ENCODE measurements at regions not wholly inside any gene's neighbourhood (a gene's known extent, or its start where the extent isn't known, plus 50 kb on each side); places are given as distances from the start of the nearest gene placed in this dataset.
"Not testable (repeated sequence)": the region's sequence is repeated elsewhere in the genome, so short reads cannot be mapped to it uniquely, and the experiment has no call there.

DNA sequence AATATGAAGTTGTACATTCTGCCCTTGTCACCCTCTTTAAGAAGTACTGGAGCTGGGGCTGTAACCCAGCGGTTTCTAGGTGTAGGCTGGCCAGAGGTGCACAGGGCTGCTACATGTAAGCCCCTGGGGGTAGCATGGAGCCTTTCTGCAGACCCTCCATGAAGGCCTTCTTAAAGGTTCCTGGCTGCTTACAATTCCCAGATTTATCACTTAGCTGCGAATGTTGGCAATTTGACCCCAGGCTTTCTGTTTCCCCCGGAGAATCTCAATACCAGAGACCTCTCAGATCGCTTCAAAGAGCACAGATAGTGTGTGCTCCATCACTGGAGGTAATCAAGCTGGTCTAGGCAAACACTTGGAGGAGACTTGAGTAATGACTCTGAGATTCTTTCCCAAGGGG is 309.4 kb downstream of the CBLN1 start:
- no peak for DNase-seq

GRCh38 chr16:48971571-48972077 is 310.0 kb downstream of the CBLN1 start:
- DNase-seq = no peak

GRCh38 chr16:48970216-48970615 is 311.4 kb downstream of the CBLN1 start:
- DNase-seq = no peak

DNA sequence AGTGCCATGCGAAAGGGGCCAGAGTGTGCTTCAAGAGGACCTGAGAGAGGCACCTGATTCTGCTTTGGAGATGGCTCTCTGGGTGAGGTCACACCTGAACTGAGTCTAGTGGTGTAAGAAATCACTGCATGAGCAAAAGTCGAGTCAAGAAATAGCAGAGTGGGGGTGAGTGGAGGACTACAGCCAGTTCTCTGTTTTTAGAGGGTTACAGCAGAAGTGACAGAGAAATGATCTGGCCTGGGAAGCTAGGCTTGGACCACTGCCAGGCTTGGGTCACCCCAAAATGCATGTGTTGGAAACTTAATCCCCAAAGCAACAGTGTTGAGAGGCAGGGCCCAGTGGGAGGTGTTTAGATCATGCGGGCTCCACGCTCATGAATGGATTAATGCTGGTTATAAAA is 312.0 kb downstream of the CBLN1 start:
- DNase-seq = no peak

- no peak for DNase-seq
These were observed 316.3 kb downstream of the CBLN1 start for GRCh38 chr16:48965386-48965785.

DNA sequence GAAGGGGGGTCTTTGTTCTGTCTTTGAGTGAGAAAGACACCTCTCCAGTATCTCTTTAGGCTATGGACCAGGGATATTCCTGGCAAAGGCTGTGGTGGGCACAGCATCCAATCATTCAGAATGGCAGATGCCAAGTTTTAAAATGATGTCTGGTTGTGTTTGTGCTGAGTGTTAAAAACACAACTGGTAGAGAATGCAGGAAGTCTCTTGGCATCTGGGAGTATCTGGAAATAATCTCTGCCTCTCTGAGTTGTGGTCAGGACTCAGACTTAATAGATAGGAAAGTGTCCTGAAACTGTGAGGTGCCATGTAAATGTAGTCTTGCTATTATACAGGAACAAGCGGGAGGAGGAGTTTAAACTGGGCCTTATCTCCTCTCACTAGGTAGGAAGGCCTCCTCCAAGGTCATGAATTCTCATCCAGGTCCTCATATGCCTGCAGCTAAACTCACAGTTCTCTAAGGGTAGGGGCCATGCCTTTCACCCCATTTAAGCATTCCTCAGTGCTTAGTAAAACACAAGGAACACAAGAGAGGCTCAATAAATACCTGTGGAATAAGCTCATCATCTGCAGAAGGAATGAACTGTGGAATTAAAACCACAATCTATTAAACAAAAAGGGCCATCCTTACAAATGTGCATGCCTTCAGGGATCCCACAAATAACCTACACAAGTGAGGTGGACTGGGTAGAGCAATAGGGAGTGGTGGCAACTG is 317.6 kb downstream of the CBLN1 start:
- no peak for DNase-seq

GRCh38 chr16:48963306-48963705 is 318.3 kb downstream of the CBLN1 start:
- no peak for DNase-seq

- DNase-seq = no peak
These were observed 320.1 kb downstream of the CBLN1 start for GRCh38 chr16:48961546-48961945.

- no peak for DNase-seq
These were observed 320.8 kb downstream of the CBLN1 start for GRCh38 chr16:48960830-48961229.

- no peak for DNase-seq
These were observed 321.9 kb downstream of the CBLN1 start for GRCh38 chr16:48959747-48960146.

- no peak for DNase-seq
These were observed 322.4 kb downstream of the CBLN1 start for GRCh38 chr16:48959204-48959603.

DNA sequence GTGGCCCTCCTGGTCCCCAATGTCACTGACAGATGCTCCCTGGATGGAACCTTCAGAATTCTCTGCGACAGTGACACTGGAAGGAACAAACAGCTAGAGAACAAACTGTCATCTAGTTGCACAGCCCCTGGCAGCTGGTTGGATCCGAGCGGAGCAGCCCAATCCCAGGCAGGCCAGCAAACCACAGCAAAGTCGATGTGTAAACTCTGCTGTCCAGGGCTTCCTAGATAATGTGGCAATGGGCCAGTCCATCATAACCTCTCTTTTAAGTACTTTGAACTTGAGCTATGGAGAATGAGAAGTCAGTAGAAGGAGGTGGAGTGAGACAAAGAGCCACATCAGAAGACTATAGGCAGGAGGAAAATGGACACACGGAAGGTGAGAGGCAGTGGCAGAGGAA is 323.0 kb downstream of the CBLN1 start:
- no peak for DNase-seq

- no peak for DNase-seq
These were observed 325.0 kb downstream of the CBLN1 start for GRCh38 chr16:48956620-48957019.

DNA sequence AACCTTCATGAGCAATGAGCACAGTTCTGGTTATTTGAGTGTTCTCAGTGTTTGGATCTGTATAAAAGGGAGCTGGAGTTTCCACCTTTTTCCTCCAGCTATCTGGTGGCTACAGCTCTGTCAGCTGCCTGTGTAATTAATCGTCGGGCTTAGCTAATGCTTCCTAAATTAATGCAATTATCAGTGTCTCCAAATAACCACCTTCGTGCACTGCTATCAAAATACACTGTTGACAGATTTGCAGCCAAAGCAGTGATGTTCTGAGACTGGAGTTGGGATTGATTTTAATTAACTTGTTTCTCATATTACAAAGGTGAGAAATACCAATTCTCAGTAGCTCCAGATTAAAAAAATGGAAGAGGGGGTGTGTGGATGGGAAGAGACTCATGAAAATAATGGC is 325.8 kb downstream of the CBLN1 start:
- no peak for DNase-seq

DNA sequence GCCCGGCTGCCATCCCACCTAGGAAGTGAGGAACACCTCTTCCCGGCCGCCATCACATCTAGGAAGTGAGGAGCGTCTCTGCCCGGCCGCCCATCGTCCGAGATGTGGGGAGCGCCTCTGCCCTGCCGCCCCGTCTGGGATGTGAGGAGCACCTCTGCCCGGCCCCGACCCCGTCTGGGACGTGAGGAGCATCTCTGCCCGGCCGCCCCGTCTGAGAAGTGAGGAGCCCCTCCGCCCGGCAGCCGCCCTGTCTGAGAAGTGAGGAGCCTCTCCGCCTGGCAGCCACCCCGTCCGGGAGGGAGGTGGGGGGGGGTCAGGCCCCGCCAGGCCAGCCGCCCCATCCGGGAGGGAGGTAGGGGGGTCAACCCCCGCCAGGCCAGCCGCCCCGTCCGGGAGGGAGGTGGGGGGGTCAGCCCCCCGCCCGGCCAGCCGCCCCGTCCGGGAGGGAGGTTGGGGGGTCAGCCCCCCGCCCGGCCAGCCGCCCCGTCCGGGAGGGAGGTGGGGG is 330.0 kb downstream of the CBLN1 start:
- not testable (repeated sequence) for DNase-seq

- no peak for DNase-seq
These were observed 331.5 kb downstream of the CBLN1 start for GRCh38 chr16:48950184-48950583.

GRCh38 chr16:48949636-48950035 is 332.0 kb downstream of the CBLN1 start:
- no peak for DNase-seq

GRCh38 chr16:48948911-48949310 is 332.7 kb downstream of the CBLN1 start:
- DNase-seq = no peak

GRCh38 chr16:48947371-48947713 is 334.3 kb downstream of the CBLN1 start:
- DNase-seq = no peak

- no peak for DNase-seq
These were observed 334.8 kb downstream of the CBLN1 start for GRCh38 chr16:48946686-48947370.

GRCh38 chr16:48942996-48943395 is 333.0 kb upstream of the N4BP1 start:
- no peak for DNase-seq

DNA sequence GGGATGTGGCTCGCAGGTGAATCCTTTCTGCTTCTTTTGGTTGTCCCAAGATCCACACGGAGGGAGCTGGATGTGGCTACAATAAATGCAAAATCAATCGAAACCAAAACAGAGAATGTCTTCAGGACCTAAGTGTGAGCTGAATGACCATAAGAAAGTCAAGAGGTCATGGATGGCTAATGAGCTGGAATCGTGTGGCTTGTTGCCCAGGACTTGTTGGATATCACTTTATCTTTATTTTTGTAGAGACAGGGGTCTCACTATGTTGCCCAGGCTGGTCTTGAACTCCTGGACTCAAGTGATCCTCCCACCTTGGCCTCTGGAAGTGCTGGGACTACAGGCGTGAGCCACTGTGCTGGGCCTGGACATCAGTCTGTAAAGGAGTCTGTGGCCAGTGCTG is 326.8 kb upstream of the N4BP1 start:
- no peak for DNase-seq

GRCh38 chr16:48932216-48932855 is 322.4 kb upstream of the N4BP1 start:
- DNase-seq = no peak

Data from cerebellar nuclear complex (tissue), 1 donor.